ENCODE measurements at regions not wholly inside any gene's neighbourhood (a gene's known extent, or its start where the extent isn't known, plus 50 kb on each side); places are given as distances from the start of the nearest gene placed in this dataset.

DNA sequence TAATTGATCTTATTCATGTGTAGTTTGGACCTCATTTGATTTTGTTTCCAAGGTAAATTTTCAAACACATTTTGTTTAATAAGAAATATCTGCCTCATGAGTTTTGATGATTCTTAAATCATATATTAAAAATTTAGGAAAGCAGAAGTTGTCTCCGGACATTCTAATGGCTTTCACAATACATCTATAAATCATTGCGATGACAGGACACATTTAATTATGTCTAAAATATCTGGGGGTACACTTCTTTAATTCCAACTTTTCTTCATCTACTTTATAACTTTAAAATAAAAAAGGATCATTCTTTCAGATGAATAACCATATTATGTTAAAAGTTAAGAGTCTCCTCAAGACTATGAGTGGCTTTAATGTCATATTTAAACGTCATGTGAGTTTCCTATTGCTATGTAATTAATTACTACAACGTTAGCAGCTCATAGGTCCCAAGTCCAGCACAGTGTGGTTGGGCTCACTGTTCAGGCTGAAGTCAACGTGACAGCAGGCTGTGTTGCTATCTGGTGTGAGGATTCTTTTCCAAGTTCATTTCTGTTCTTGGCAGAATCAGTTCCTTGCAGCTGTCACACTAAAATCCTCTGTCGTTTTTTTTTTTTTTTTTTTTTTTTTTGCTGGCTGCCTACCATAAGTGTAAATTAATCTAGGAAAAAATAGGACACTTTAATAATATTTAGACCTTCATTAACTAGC is 893.5 kb downstream of the LTN1 start:
- peaks cover 3 to 8% (median 7%) of the 10 kb centered on the region in 3 donors for H3K4me1 ChIP-seq (ENCODE audit: control insufficient read depth in 3 of 3, insufficient read depth in 3 of 3, low read length in 3 of 3)
- H3K4me3 ChIP-seq (ENCODE audit: low read length in 3 of 3): peak overlapping the region in 1 of 3 donors; percentile 5
- no peak overlapping the region for H3K9ac ChIP-seq (ENCODE audit: low read depth in 1 of 3, low read length in 3 of 3)
- H3K36me3 ChIP-seq (ENCODE audit: control insufficient read depth in 3 of 3, insufficient read depth in 3 of 3, low read length in 3 of 3): no peaks in the 10 kb centered on the region
- no peaks in the 10 kb centered on the region for H3K9me3 ChIP-seq (ENCODE audit: control insufficient read depth in 3 of 3, low read length in 3 of 3)
- no peaks in the 10 kb centered on the region for H3K27me3 ChIP-seq (ENCODE audit: control insufficient read depth in 3 of 3, insufficient read depth in 3 of 3, low read length in 3 of 3)
- peak overlapping the region; percentile 75 for H3K27ac ChIP-seq (ENCODE audit: low read depth, low read length)

DNA sequence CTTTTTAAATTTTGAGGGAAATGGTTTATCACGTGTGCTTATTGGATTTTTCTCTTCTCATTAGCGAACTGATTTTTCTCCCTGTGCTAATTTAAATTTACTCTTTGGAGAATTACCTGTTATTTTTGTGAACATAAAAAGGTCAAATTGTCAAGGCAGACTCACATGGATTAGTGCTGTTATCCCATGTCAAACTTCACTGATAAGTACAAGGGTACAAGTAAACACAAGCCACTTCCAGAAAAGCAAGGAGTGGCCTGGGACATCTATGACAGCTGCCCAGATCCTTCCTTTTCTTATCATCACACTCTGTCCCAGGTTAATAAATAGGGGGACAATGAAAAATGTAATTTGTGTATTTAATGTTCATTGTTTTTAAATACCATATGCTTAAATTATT is 901.2 kb downstream of the LTN1 start:
- Histone ChIP-seq H3K9me3 (ENCODE audit: control insufficient read depth in 3 of 3, low read length in 3 of 3) (no peaks in the 10 kb centered on the region), H3K27ac (ENCODE audit: low read depth, low read length) (no peak overlapping the region), H3K9ac (ENCODE audit: low read depth in 1 of 3, low read length in 3 of 3) (no peak overlapping the region), H3K4me3 (ENCODE audit: low read length in 3 of 3) (no peak overlapping the region), H3K27me3 (ENCODE audit: control insufficient read depth in 3 of 3, insufficient read depth in 3 of 3, low read length in 3 of 3) (no peaks in the 10 kb centered on the region), H3K4me1 (ENCODE audit: control insufficient read depth in 3 of 3, insufficient read depth in 3 of 3, low read length in 3 of 3) (peaks cover 0 to 6% (median 0%) of the 10 kb centered on the region in 3 donors), H3K36me3 (ENCODE audit: control insufficient read depth in 3 of 3, insufficient read depth in 3 of 3, low read length in 3 of 3) (no peaks in the 10 kb centered on the region)

DNA sequence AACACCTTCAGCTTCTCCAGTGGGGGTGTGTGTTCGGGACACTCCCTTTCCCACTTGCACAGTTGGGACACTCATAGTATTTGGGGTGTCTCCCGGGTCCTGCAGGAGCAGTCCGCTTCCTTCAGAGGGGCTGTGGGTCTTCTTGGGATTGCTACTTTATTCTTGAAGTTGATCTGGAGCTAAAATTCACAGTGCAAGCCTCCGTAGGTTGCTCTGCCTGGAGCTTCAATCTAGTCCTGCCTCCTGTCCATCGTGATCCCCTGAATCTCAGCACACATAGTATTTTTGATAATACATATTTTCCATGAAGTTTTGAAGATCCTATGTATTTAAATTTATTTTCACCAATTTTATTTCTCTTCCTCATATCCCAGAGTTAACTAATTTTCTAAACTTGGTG is 902.1 kb downstream of the LTN1 start:
- peak overlapping the region; percentile 11 to 36 (median 30) for H3K4me3 ChIP-seq (ENCODE audit: low read length in 3 of 3)
- H3K9ac ChIP-seq (ENCODE audit: low read depth in 1 of 3, low read length in 3 of 3): peak overlapping the region in 1 of 3 donors; percentile 33
- H3K27ac ChIP-seq (ENCODE audit: low read depth, low read length): peak overlapping the region; percentile 38
- no peaks in the 10 kb centered on the region for H3K27me3 ChIP-seq (ENCODE audit: control insufficient read depth in 3 of 3, insufficient read depth in 3 of 3, low read length in 3 of 3)
- H3K9me3 ChIP-seq (ENCODE audit: control insufficient read depth in 3 of 3, low read length in 3 of 3): no peaks in the 10 kb centered on the region
- peaks cover 0 to 6% (median 0%) of the 10 kb centered on the region in 3 donors for H3K4me1 ChIP-seq (ENCODE audit: control insufficient read depth in 3 of 3, insufficient read depth in 3 of 3, low read length in 3 of 3)
- no peaks in the 10 kb centered on the region for H3K36me3 ChIP-seq (ENCODE audit: control insufficient read depth in 3 of 3, insufficient read depth in 3 of 3, low read length in 3 of 3)

DNA sequence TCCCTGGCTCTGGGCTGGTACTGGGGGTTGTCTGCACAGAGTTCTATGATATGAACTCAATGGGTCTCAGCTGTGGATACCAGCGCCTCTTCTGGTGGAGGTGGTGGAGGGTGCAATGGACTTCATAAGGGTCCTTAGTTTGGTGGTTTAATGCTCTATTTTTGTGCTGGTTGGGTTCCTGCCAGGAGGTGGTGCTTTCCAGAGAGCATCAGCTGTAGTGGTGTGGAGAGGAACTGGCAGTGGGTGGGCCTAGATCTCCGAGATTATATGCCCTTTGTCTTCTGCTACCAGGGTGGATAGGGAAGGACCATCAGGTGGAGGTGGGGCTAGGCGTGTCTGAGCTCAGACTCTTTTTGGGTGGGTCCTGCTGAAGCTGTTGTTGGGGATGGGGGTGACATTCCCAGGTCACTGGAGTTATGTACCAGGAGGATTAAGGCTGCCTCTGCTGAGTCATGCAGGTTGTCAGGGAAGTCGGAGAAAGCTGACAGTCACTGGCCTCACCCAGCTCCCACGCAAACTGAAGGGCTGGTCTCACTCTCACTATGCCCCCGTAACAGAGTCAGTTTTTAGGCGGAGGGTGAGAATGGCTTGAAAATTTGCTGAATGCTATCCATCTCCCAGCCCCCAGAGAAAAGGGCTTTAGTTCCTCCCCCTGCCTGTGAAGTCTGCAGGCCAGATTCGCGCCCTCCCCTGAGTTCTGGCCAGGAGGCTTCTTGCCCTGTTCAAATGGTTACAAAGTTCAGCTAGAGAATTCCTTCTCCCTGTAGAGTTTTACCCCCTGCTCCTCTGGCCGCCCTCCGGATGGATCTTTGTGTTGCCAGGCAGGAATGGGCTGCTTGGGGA is 902.9 kb downstream of the LTN1 start:
- Histone ChIP-seq H3K27ac (ENCODE audit: low read depth, low read length) (peak overlapping the region; percentile 38), H3K4me1 (ENCODE audit: control insufficient read depth in 3 of 3, insufficient read depth in 3 of 3, low read length in 3 of 3) (peaks cover 0 to 6% (median 0%) of the 10 kb centered on the region in 3 donors), H3K36me3 (ENCODE audit: control insufficient read depth in 3 of 3, insufficient read depth in 3 of 3, low read length in 3 of 3) (no peaks in the 10 kb centered on the region), H3K9me3 (ENCODE audit: control insufficient read depth in 3 of 3, low read length in 3 of 3) (no peaks in the 10 kb centered on the region), H3K4me3 (ENCODE audit: low read length in 3 of 3) (peak overlapping the region in 2 of 3 donors; percentile 30 to 36), H3K27me3 (ENCODE audit: control insufficient read depth in 3 of 3, insufficient read depth in 3 of 3, low read length in 3 of 3) (no peaks in the 10 kb centered on the region), H3K9ac (ENCODE audit: low read depth in 1 of 3, low read length in 3 of 3) (peak overlapping the region in 1 of 3 donors; percentile 33)

DNA sequence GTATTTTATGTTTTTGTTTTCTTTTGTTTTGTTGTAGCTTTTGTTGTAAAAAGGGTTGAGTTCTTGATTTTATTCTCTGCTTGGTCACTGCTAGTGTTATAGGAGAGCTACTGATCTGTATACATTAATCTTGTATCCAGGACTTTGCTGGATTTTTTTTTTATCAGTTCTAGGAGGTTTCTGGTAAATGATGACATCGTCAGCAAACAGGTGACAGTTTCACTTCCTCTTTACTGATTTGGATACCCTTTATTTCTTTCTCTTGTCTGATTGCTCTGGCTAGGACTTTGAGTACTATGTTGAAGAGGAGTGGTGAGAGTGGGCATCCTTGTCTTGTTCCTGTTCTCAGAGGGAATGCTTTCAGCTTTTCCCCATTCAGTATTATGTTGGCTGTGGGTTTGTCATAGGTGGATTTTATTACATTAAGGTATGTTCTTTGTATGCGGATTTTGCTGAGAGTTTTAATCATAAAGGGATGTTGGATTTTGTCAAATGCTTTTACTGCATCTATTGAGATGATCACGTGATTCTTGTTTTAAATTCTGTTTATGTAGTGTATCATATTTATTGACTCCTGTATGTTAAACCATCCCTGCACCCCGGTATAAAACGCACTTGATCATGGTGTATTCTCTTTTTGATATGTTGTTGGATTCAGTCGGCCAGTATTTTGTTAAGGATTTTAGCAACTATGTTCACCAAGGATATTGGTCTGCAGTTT is 905.7 kb downstream of the LTN1 start:
- no peaks in the 10 kb centered on the region for H3K9me3 ChIP-seq (ENCODE audit: control insufficient read depth in 3 of 3, low read length in 3 of 3)
- H3K9ac ChIP-seq (ENCODE audit: low read depth in 1 of 3, low read length in 3 of 3): no peak overlapping the region
- peaks cover 0 to 6% (median 0%) of the 10 kb centered on the region in 3 donors for H3K4me1 ChIP-seq (ENCODE audit: control insufficient read depth in 3 of 3, insufficient read depth in 3 of 3, low read length in 3 of 3)
- H3K27me3 ChIP-seq (ENCODE audit: control insufficient read depth in 3 of 3, insufficient read depth in 3 of 3, low read length in 3 of 3): no peaks in the 10 kb centered on the region
- H3K4me3 ChIP-seq (ENCODE audit: low read length in 3 of 3): no peak overlapping the region
- H3K27ac ChIP-seq (ENCODE audit: low read depth, low read length): no peak overlapping the region
- no peaks in the 10 kb centered on the region for H3K36me3 ChIP-seq (ENCODE audit: control insufficient read depth in 3 of 3, insufficient read depth in 3 of 3, low read length in 3 of 3)

DNA sequence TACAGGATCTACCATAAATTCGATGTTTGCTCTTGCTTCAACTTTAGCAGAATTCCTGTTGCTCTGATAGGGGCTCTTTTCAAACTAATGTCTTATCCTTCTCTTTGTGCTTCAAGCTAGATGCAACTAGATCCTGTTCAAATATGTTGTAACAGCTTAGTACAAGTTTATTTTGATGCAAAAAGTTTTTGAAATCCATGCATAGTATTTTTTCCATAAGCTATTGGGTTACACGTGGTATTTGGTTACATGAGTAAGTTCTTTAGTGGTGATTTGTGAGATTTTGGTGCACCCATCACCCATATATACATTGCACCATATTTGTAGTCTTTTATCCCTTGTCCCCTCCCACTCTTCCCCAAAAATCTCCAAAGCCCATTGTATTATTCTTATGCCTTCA is 907.7 kb downstream of the LTN1 start:
- no peaks in the 10 kb centered on the region for H3K9me3 ChIP-seq (ENCODE audit: control insufficient read depth in 3 of 3, low read length in 3 of 3)
- H3K36me3 ChIP-seq (ENCODE audit: control insufficient read depth in 3 of 3, insufficient read depth in 3 of 3, low read length in 3 of 3): no peaks in the 10 kb centered on the region
- no peaks in the 10 kb centered on the region for H3K27me3 ChIP-seq (ENCODE audit: control insufficient read depth in 3 of 3, insufficient read depth in 3 of 3, low read length in 3 of 3)
- peaks cover 0 to 2% (median 0%) of the 10 kb centered on the region in 3 donors for H3K4me1 ChIP-seq (ENCODE audit: control insufficient read depth in 3 of 3, insufficient read depth in 3 of 3, low read length in 3 of 3)
- no peak overlapping the region for H3K9ac ChIP-seq (ENCODE audit: low read depth in 1 of 3, low read length in 3 of 3)
- H3K27ac ChIP-seq (ENCODE audit: low read depth, low read length): no peak overlapping the region
- no peak overlapping the region for H3K4me3 ChIP-seq (ENCODE audit: low read length in 3 of 3)

DNA sequence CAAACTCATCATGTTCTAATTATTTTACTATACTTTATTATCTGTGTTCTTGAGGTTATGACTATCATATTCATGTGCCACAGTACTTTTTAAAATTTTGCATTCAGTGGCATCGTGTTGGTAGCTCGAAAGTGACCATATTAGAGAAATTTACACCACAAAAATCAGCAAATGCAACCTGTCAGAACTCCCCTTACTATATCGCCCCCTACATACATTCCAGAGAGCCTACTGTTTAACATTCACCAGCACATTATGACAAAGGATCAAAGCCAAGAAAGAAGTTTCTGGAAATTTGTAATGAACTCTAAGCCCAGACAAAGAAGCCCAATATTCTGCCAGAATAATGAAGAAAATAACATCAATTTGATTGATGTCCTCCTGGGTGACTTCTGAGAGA is 909.3 kb downstream of the LTN1 start:
- H3K27me3 ChIP-seq (ENCODE audit: control insufficient read depth in 3 of 3, insufficient read depth in 3 of 3, low read length in 3 of 3): no peaks in the 10 kb centered on the region
- H3K4me1 ChIP-seq (ENCODE audit: control insufficient read depth in 3 of 3, insufficient read depth in 3 of 3, low read length in 3 of 3): no peaks in the 10 kb centered on the region
- no peak overlapping the region for H3K9ac ChIP-seq (ENCODE audit: low read depth in 1 of 3, low read length in 3 of 3)
- no peak overlapping the region for H3K4me3 ChIP-seq (ENCODE audit: low read length in 3 of 3)
- H3K36me3 ChIP-seq (ENCODE audit: control insufficient read depth in 3 of 3, insufficient read depth in 3 of 3, low read length in 3 of 3): no peaks in the 10 kb centered on the region
- H3K27ac ChIP-seq (ENCODE audit: low read depth, low read length): no peak overlapping the region
- no peaks in the 10 kb centered on the region for H3K9me3 ChIP-seq (ENCODE audit: control insufficient read depth in 3 of 3, low read length in 3 of 3)

DNA sequence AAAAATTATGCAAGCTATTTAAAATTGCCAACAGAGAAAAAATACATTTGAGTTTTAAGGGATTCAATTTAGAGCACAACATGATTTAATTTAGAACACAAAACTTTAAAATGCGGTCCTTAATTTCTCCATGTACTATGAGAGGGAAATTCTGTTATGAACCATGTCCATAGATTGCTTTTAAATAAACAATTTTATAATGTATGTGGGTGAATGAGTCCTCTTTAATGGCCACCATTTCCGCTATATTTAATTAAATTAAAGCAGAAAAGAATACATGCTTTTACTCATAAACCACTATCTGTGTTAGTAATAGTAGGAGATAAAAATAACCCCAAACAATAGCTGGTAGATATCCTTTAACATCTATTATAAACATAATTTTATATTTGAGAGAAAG is 914.6 kb downstream of the LTN1 start:
- H3K9ac ChIP-seq (ENCODE audit: low read depth in 1 of 3, low read length in 3 of 3): no peak overlapping the region
- H3K4me1 ChIP-seq (ENCODE audit: control insufficient read depth in 3 of 3, insufficient read depth in 3 of 3, low read length in 3 of 3): peaks cover 0 to 3% (median 0%) of the 10 kb centered on the region in 3 donors
- H3K4me3 ChIP-seq (ENCODE audit: low read length in 3 of 3): no peak overlapping the region
- no peak overlapping the region for H3K27ac ChIP-seq (ENCODE audit: low read depth, low read length)
- no peaks in the 10 kb centered on the region for H3K36me3 ChIP-seq (ENCODE audit: control insufficient read depth in 3 of 3, insufficient read depth in 3 of 3, low read length in 3 of 3)
- no peaks in the 10 kb centered on the region for H3K27me3 ChIP-seq (ENCODE audit: control insufficient read depth in 3 of 3, insufficient read depth in 3 of 3, low read length in 3 of 3)
- no peaks in the 10 kb centered on the region for H3K9me3 ChIP-seq (ENCODE audit: control insufficient read depth in 3 of 3, low read length in 3 of 3)

DNA sequence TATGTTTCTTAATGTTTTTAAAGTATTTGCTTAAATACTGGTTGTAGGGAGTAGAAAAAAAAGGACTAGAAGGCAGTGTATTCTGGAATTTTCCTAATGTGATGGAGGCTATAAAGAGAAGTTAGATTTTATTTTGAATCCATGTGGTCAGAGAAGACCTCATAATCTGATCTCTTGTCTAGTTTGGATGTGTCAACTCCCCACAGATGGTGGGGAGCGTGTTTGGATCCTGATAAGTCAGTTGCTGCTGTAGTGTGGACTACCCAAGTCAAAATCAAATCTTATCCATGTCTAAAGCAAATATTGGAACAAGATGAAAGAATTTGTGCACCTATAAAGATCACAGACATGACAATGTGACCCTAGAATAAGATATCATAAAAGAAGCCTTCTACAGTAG is 918.0 kb downstream of the LTN1 start:
- Histone ChIP-seq H3K9me3 (ENCODE audit: control insufficient read depth in 3 of 3, low read length in 3 of 3) (no peaks in the 10 kb centered on the region), H3K4me1 (ENCODE audit: control insufficient read depth in 3 of 3, insufficient read depth in 3 of 3, low read length in 3 of 3) (peaks cover 0 to 3% (median under 1%) of the 10 kb centered on the region in 3 donors), H3K9ac (ENCODE audit: low read depth in 1 of 3, low read length in 3 of 3) (no peak overlapping the region), H3K27ac (ENCODE audit: low read depth, low read length) (no peak overlapping the region), H3K36me3 (ENCODE audit: control insufficient read depth in 3 of 3, insufficient read depth in 3 of 3, low read length in 3 of 3) (no peaks in the 10 kb centered on the region), H3K4me3 (ENCODE audit: low read length in 3 of 3) (no peak overlapping the region), H3K27me3 (ENCODE audit: control insufficient read depth in 3 of 3, insufficient read depth in 3 of 3, low read length in 3 of 3) (no peaks in the 10 kb centered on the region)

All from skeletal muscle tissue (tissue), 3 donors.